ENCODE measurements at regions not wholly inside any gene's neighbourhood (a gene's known extent, or its start where the extent isn't known, plus 50 kb on each side); places are given as distances from the start of the nearest gene placed in this dataset.

DNA sequence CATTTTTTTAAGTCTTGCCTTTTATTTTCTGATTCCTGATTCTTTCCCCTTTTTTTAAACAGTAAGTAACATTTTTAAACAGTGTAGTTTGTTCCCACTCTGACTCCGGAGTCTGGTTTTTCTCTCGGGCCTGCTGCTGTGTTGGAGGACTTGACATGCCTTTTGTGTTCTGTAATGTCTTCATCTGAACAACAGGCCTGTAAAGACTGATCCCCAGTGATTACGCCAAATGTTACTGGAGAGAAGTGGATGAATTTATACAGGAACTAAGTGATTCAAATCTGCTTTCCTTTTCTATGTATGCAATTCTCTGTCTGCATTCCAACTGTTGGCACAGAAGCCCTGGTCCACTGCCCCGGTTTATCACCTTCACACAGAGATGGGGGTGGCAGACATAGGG, 54.3 kb upstream of the RMDN2 start:
- no peak for DNase-seq

DNA sequence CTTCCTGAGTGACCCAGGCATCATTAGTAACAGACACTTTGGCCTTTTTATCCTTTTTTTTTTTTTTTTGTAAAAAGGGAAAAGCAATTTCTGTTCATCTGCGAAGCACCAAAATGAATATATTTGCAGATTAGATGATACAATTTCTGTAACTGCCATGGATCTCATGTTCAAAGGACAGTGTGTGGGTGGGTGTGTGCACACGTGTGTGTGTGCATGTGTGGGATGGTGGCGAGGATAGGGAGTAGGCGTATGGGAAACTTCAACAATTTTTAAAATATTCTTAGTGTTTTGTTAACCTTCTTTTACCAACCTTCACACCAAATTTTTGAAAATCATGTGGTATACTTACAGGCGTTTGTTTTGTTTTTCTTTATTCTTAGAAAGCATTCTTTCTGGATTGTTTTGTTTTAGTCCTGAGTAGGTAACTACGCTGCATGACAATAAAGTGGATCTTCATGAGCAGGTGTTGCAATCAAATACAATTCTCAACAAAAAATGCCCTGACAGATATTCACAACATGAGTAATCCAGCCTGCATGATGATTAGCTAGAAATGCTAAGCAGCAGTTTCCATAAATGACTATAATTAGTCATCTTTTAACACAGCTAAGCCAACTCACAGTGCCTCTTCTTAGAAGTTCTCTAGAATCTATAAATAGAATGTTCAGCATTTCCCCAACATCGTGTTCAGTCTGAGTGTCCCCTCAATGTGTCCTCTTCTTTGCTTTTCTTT, 53.5 kb upstream of the RMDN2 start:
- no peak for DNase-seq

DNA sequence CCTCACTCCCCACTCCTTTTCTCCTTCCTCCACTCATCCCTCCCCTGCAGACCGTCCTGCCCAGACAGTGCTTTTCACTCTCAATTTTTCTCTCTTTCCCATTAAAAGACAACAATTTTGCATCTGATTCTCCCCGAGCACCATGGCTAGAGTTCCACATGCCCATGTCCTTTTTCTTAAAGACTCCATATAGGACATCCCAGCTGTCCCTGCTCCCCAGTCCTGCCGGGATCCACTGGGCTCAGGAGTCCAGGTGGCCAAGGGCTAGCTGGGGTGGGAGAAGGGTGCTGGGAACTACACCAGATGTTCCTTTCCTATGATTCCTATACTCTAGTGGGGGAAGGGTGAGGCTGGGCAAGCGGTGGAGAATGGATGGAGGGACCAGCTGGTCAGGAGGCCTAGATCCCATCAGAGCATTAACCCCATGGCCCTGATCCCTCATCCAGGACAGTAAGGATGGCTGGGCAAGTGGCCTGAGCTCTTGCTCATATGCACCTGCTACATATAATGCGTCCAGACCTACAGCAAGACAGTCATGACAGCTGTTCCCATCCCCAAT, 52.8 kb upstream of the RMDN2 start:
- DNase-seq, result no peak

DNA sequence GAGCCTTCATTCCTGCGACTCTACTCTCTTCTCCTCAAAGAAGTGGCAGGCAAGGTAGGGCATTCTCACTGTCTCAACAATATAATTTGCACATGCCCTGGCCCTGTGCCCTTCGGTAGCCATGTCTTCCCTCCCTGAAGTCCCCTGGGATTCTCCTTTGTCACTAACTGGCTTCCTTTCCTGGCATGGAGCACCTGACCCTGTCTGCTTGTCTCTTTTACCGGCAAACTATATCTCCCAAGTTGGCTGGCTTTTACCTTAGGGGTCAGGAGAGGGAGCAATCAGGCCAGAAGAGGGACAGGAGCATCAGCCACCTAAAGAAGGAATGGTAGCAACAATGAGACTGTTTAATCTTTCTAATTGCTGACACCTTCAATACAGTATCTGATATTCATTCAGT, 51.9 kb upstream of the RMDN2 start:
- no peak for DNase-seq

DNA sequence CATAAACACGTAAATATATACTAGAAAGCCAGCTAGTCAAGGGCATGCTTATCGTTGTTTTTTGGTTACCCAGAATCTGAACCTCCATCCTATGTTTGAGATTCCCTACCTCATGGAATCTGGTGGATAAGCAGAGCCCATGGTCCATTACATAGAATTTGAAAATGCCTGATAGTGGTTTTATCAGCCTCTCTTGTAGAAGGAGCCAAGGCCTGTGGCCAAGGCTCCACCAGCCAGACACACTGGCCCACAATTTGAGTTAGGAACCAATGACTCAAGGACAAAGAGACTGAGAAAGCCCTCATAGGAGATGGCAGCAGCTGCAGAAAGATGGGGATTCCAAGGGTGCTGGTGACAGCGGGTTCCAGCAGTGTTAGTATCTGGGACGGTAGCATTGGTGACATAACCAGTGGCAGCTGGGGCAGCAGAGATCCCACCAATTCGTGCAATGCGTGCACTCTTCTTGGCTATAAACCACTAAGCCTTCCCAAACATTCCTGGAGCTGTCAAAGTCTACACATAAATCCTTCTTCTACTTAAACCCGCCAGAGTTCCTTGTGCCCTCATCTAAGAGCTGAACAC, 51.2 kb upstream of the RMDN2 start:
- no peak for DNase-seq

DNA sequence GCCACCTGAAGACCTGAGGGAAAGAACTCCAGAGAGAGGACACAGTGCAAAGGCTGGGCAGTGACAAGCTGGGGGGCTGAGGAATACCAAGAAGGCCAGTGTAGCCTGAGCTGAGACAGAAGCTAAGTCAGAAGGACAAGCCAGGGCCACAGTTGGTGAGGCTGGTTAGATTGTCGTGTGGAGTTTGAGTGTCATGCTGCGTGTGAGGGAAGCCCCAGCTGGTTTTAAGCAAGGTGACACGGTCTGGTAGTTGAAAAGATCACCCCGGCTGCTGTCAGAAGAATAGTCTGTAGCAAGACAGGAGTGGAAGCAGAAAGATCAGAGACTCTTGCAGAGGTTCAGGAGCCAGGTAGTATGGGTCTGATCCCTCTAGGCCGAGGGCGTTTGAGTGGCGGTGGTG, 50.6 kb upstream of the RMDN2 start:
- no peak for DNase-seq
